Upper lobe of left lung (tissue), 4 donors: ENCODE measurements at regions not wholly inside any gene's neighbourhood (a gene's known extent, or its start where the extent isn't known, plus 50 kb on each side); places are given as distances from the start of the nearest gene placed in this dataset.

Experiments used
- POLR2A ChIP-seq, 4 donors: fragments of 450-650 bp; IDR thresholded peaks; one replicate each; pipeline ENCODE4 v1.5.1; 2016 to 2017; ENCODE audit warnings: antibody characterized with exemption in 4 of 4, mild to moderate bottlenecking in 2 of 4
- TF ChIP-seq, protein P1 (sequence below), 6 experiments: fragments of 450-650 bp in 4 of 6; fragments of 200-600 bp in 2 of 6; sonication (generic) in 2 of 6; IDR thresholded peaks; one replicate each; pipeline ENCODE4 v1.5.1; 2016 to 2019; ENCODE audit warnings: antibody characterized with exemption in 6 of 6

DNA sequence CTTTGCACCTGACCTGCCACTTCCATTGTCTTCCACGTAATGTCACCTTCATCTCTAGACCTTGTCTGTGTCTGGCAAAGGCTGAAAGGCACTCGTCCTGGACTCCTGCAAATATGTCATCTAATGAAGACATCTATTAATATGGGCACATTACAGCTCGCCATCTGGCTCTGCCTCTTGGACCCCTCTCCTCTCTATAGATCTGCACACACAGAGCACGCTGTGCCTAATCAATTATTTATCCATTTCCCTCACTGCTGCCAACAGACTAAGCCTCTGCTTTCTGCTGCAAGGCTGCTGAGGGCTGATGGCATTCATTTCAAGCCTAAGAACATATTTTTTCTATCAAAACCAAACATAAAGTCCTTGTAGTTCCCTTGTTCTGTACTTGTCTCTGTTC lies 573.0 kb downstream of the TUSC7 start:
- TF ChIP-seq POLR2A (IDR thresholded peaks at IDR 0.05) = no peak
- TF ChIP-seq, protein P1, sequence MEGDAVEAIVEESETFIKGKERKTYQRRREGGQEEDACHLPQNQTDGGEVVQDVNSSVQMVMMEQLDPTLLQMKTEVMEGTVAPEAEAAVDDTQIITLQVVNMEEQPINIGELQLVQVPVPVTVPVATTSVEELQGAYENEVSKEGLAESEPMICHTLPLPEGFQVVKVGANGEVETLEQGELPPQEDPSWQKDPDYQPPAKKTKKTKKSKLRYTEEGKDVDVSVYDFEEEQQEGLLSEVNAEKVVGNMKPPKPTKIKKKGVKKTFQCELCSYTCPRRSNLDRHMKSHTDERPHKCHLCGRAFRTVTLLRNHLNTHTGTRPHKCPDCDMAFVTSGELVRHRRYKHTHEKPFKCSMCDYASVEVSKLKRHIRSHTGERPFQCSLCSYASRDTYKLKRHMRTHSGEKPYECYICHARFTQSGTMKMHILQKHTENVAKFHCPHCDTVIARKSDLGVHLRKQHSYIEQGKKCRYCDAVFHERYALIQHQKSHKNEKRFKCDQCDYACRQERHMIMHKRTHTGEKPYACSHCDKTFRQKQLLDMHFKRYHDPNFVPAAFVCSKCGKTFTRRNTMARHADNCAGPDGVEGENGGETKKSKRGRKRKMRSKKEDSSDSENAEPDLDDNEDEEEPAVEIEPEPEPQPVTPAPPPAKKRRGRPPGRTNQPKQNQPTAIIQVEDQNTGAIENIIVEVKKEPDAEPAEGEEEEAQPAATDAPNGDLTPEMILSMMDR (IDR thresholded peaks at IDR 0.05) = no peak
